IPS-18a (cell line): ENCODE measurements at regions not wholly inside any gene's neighbourhood (a gene's known extent, or its start where the extent isn't known, plus 50 kb on each side); places are given as distances from the start of the nearest gene placed in this dataset.

Source experiments
- H3K27ac ChIP-seq: one replicate; pipeline ENCODE4 v1.5.1; 2013; ENCODE audit warnings: low read length
- H3K27me3 ChIP-seq: one replicate; pipeline ENCODE4 v1.6.1; 2013; ENCODE audit warnings: mild to moderate bottlenecking, low read length; ENCODE audit not compliant: control insufficient read depth, insufficient read depth
- H3K36me3 ChIP-seq: one replicate; pipeline ENCODE4 v1.6.1; 2013; ENCODE audit warnings: low read depth, low read length; ENCODE audit not compliant: control insufficient read depth
- H3K4me1 ChIP-seq: one replicate; pipeline ENCODE4 v1.6.1; 2013; ENCODE audit warnings: low read depth, low read length; ENCODE audit not compliant: control insufficient read depth
- H3K4me3 ChIP-seq: one replicate; pipeline ENCODE4 v1.5.1; 2013; ENCODE audit warnings: low read length
- H3K9ac ChIP-seq: one replicate; pipeline ENCODE4 v1.6.1; 2013; ENCODE audit warnings: mild to moderate bottlenecking, low read length, moderate library complexity
- H3K9me3 ChIP-seq: one replicate; pipeline ENCODE4 v1.6.1; 2013; ENCODE audit warnings: low read depth, low read length; ENCODE audit not compliant: control insufficient read depth

DNA sequence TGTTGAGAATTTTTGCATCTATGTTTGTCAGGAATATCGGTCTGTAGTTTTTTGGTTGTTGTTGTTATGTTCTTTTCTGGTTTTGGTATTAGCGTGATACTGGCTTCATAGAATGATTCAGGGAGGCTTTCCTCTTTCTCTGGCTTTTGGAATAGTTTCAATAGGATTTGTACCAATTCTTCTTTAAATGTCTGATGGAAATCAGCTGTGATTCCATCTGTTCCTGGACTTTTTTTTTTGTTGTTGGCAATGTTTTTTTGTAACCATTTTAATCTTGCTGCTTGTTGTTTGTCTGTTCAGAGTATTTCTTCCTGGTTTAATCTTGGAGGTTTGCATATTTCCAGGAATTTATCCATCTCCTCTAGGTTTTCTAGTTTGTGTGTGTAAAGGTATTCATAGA lies 81.5 kb upstream of the GK2 start:
- Histone ChIP-seq H3K36me3 (no peaks in the 10 kb centered on the region), H3K9me3 (no peaks in the 10 kb centered on the region), H3K27me3 (no peaks in the 10 kb centered on the region), H3K4me3 (no peak overlapping the region), H3K9ac (no peak overlapping the region), H3K4me1 (no peaks in the 10 kb centered on the region), H3K27ac (no peak overlapping the region)

DNA sequence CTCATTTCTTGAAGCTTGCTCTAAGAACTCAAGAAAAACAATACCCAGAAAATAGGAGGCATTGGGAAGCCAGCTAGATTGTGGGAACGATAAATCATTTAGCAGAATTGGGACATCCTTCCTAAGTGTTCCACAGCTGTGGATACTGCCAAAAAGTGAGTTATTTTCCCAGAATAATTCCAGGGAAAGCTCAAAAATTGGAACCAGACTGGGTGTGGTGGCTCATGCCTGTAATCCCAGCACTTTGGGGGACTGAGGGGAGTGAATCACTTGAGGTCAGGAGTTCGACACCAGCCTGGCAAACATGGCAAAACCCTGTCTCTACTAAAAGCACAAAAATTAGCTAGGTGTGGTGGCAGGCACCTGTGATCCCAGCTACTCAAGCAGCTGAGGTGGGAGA lies 68.2 kb upstream of the GK2 start:
- Histone ChIP-seq H3K36me3 (no peaks in the 10 kb centered on the region), H3K9me3 (no peaks in the 10 kb centered on the region), H3K9ac (no peak overlapping the region), H3K4me3 (no peak overlapping the region), H3K27me3 (no peaks in the 10 kb centered on the region), H3K27ac (no peak overlapping the region), H3K4me1 (no peaks in the 10 kb centered on the region)

DNA sequence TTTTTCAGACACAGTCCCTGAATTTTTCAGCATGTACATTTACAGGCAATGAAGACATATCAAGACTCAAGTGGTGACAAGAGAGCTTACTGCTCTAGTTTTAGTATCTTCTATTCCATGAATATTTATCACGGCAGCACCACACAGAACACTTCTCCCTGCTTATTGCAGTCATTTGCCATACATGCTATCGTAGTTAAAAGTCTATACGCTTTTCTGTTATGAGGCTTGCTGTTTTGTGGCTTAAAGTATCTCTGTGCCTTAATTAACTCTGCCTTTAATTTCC lies 65.4 kb upstream of the GK2 start:
- Histone ChIP-seq H3K9ac (no peak overlapping the region), H3K27ac (no peak overlapping the region), H3K4me1 (no peaks in the 10 kb centered on the region), H3K27me3 (no peaks in the 10 kb centered on the region), H3K36me3 (no peaks in the 10 kb centered on the region), H3K4me3 (no peak overlapping the region), H3K9me3 (no peaks in the 10 kb centered on the region)

DNA sequence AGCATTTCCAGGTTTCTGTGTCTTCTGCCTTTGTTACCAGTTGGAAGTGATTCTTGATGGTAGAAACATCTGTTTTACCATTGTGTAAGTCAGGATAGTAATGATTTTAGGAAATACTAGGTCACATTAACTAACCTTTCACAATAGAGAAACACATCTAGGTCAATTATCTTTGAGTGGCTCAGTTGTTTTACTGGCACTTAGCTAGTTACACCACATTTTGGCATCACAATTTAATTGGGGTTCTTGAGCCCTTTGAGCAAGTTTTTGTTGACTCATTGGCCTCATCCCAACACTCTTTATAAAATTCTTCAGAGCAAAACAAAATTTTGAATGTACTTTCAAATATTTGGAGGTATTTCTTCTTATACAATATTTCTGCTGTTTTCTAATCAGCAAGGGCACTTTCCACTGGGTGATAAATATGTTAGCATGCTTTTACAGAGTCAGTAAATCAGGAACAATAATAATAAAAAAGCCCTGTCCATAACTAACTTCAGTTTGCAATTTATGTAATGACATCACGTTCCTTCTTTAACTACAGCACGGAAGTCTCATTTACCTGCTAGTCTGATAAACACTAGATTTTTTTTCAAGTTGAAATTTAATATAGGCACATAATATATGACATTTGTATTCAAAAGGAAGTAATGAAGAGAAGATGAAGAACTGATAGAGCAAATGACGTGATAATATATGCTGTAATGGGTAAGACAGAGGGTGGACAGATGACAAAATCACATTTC lies 64.8 kb upstream of the GK2 start:
- Histone ChIP-seq H3K9me3 (no peaks in the 10 kb centered on the region), H3K4me1 (no peaks in the 10 kb centered on the region), H3K36me3 (no peaks in the 10 kb centered on the region), H3K4me3 (no peak overlapping the region), H3K27ac (no peak overlapping the region), H3K9ac (no peak overlapping the region), H3K27me3 (no peaks in the 10 kb centered on the region)

DNA sequence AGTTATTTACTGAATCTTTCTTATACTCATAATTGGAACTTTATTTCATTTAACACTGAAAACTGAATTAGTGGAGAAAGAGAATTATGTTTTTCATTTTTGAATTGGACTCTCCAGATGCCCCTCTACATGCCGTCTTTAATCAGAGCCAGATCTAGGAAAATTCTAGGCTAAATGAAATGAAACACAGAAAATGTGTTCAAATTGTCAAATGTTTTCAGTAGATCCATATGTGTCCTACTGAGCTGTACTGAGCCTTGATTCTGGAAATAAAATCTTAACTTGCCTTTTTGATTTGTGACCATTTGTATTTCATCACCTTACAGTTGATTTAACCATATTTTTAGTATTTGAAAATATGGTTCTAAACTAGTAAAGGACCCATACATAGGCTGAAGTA lies 64.0 kb upstream of the GK2 start:
- H3K36me3 ChIP-seq, result no peaks in the 10 kb centered on the region
- H3K4me3 ChIP-seq, result no peak overlapping the region
- no peak overlapping the region for H3K9ac ChIP-seq
- H3K27ac ChIP-seq, result no peak overlapping the region
- H3K27me3 ChIP-seq, result no peaks in the 10 kb centered on the region
- peaks cover 3% of the 10 kb centered on the region for H3K4me1 ChIP-seq
- H3K9me3 ChIP-seq, result no peaks in the 10 kb centered on the region

GRCh38 chr4:79471309-79471708 lies 63.3 kb upstream of the GK2 start:
- no peaks in the 10 kb centered on the region for H3K36me3 ChIP-seq
- H3K9ac ChIP-seq, result no peak overlapping the region
- peaks cover 3% of the 10 kb centered on the region for H3K4me1 ChIP-seq
- no peak overlapping the region for H3K27ac ChIP-seq
- no peaks in the 10 kb centered on the region for H3K27me3 ChIP-seq
- no peaks in the 10 kb centered on the region for H3K9me3 ChIP-seq
- H3K4me3 ChIP-seq, result no peak overlapping the region

GRCh38 chr4:79467246-79467932 lies 59.4 kb upstream of the GK2 start:
- no peak overlapping the region for H3K27ac ChIP-seq
- H3K9me3 ChIP-seq, result no peaks in the 10 kb centered on the region
- no peak overlapping the region for H3K4me3 ChIP-seq
- no peaks in the 10 kb centered on the region for H3K36me3 ChIP-seq
- H3K9ac ChIP-seq, result no peak overlapping the region
- peaks cover 3% of the 10 kb centered on the region for H3K4me1 ChIP-seq
- H3K27me3 ChIP-seq, result no peaks in the 10 kb centered on the region

DNA sequence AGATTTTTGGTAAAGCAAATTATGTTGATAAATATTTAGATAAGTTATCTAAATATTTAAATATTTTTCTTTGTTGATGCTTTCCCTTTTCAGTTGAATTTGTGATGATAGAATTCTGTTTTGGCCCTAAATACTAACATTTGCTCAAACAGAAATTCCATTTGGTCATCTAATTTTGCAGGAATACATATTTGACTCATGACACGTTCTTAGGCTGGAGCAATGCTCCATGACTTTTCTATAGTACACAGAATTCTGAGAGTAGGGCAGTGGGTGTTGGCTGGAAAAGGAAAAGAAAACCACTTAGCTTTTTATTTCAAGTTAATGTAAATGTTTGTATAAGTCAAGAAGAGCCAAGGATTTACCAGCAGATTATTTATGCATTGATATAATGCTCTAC lies 58.6 kb upstream of the GK2 start:
- Histone ChIP-seq H3K4me1 (peaks cover 3% of the 10 kb centered on the region), H3K36me3 (no peaks in the 10 kb centered on the region), H3K27ac (no peak overlapping the region), H3K9ac (no peak overlapping the region), H3K9me3 (no peaks in the 10 kb centered on the region), H3K4me3 (no peak overlapping the region), H3K27me3 (no peaks in the 10 kb centered on the region)
